Prostate gland (tissue), 2 donors: ENCODE measurements at regions not wholly inside any gene's neighbourhood (a gene's known extent, or its start where the extent isn't known, plus 50 kb on each side); places are given as distances from the start of the nearest gene placed in this dataset.

Source experiments
- DNase-seq: peaks from one replicate; pipeline ENCODE4 v3.0.0-alpha.2; 2019; ENCODE audit warnings: low spot score
- H3K27ac ChIP-seq, 2 donors: fragments of 200-600 bp; sonication (generic); 2 replicates each; pipeline ENCODE4 v1.5.1; 2017 to 2019
- H3K27me3 ChIP-seq: fragments of 200-600 bp; sonication (generic); replicated peaks from 2 replicates; pipeline ENCODE4 v1.5.1; 2019; ENCODE audit not compliant: insufficient read depth
- H3K36me3 ChIP-seq, 2 donors: fragments of 200-600 bp; sonication (generic); 1 replicate in 1 of 2; 2 replicates in 1 of 2; pipeline versions ENCODE4 v1.5.1 to v1.8.1; 2017 to 2019
- H3K4me1 ChIP-seq: fragments of 200-600 bp; sonication (generic); replicated peaks from 2 replicates; pipeline ENCODE4 v1.5.1; 2019
- H3K4me3 ChIP-seq, 2 donors: fragments of 200-600 bp; sonication (generic); 2 replicates each; pipeline ENCODE4 v1.5.1; 2017 to 2019
- H3K9me3 ChIP-seq: fragments of 200-600 bp; sonication (generic); 2 replicates; pipeline ENCODE4 v1.5.1; 2017
- POLR2A ChIP-seq: fragments of 450-650 bp; IDR thresholded peaks from one replicate; pipeline ENCODE4 v1.6.1; 2016; ENCODE audit warnings: antibody characterized with exemption, mild to moderate bottlenecking
- POLR2AphosphoS5 ChIP-seq: sonication (generic); formaldehyde crosslinking; IDR thresholded peaks from one replicate; pipeline ENCODE4 v1.6.1; 2017; ENCODE audit warnings: antibody characterized with exemption
- WGBS: methylation state at CpG from one replicate; pipeline ENCODE4 v1.1.5; 2018; 5-methylcytosine and 5-hydroxymethylcytosine counted together
- intact Hi-C: fragments of 100-400 bp; cut with DNase I; formaldehyde crosslinking; loops from one replicate; pipeline ENCODE4 v1.14.2; 2022
- TF ChIP-seq, protein P1 (sequence below), 4 experiments: fragments of 200-600 bp in 2 of 4; fragments of 450-650 bp in 2 of 4; sonication (generic) in 2 of 4; IDR thresholded peaks; 1 replicate in 3 of 4; 2 replicates in 1 of 4; pipeline ENCODE4 v1.5.1; 2016 to 2019; ENCODE audit warnings: antibody characterized with exemption in 4 of 4, mild to moderate bottlenecking in 2 of 4, moderate library complexity in 2 of 4

DNA sequence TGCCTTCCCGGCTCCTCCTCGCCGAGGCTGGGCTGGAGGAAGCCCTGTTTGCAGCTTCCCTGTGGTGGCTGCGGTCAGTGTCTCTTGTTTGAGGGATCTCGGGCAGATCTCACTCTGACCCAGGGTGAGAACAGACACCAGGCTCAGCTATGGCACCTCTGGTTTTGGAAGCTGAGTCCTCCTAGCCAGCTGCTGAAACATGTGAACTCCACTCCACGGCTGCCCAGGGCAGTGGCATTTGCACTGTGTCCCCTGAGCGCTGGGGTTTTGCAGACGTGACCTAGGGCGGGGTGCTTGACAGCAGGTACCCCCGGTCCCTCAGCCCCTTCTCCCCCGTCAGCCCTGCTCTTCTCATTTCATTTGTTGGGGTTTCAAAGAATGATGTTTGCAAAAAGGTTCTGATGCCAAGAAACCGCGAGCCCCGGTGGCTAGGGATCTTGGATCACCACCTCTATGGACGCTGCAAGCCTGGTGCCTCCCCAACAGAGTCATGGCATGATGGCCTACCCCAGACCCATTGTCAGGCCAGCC lies 55.0 kb upstream of the DACT2 start:
- DNase-seq = no peak
- TF ChIP-seq POLR2AphosphoS5 (no peak), POLR2A (no peak)
- TF ChIP-seq, protein P1, sequence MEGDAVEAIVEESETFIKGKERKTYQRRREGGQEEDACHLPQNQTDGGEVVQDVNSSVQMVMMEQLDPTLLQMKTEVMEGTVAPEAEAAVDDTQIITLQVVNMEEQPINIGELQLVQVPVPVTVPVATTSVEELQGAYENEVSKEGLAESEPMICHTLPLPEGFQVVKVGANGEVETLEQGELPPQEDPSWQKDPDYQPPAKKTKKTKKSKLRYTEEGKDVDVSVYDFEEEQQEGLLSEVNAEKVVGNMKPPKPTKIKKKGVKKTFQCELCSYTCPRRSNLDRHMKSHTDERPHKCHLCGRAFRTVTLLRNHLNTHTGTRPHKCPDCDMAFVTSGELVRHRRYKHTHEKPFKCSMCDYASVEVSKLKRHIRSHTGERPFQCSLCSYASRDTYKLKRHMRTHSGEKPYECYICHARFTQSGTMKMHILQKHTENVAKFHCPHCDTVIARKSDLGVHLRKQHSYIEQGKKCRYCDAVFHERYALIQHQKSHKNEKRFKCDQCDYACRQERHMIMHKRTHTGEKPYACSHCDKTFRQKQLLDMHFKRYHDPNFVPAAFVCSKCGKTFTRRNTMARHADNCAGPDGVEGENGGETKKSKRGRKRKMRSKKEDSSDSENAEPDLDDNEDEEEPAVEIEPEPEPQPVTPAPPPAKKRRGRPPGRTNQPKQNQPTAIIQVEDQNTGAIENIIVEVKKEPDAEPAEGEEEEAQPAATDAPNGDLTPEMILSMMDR (IDR thresholded peaks at IDR 0.05) = no peak
- WGBS = 84% methylated on average over 14 of the region's 15 CpGs
- no peak overlapping the region for H3K4me3 ChIP-seq
- no peaks in the 10 kb centered on the region for H3K27me3 ChIP-seq
- peaks cover 4% of the 10 kb centered on the region for H3K4me1 ChIP-seq
- H3K27ac ChIP-seq = no peak overlapping the region
- no peaks in the 10 kb centered on the region for H3K36me3 ChIP-seq
- intact Hi-C loops = loop anchor here (5.0 to 10.0 kb wide), 3 partner anchors 68 to 230 kb away; partner anchors contain the start of gene SMOC2
- no peaks in the 10 kb centered on the region for H3K9me3 ChIP-seq

DNA sequence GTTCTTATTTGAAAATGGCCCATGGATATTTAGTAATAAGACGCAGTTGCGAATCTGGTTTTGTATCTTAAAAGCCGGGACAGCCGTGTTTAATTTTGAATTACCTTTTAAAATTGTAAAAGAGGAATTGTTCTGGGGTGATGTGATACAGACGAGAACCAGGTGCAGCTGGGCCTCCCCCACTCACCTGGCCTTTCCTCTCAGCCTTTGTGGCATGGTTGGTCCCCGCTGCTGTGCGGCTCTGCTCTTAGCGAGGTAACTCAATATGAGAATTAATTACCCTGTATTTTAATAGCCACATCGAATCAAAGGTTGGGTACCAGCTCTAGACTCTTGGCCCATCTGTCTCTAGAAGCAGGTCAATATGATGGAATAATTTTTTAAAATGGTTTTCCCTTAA lies 56.5 kb upstream of the DACT2 start:
- no peaks in the 10 kb centered on the region for H3K27me3 ChIP-seq
- peaks cover 4% of the 10 kb centered on the region for H3K4me1 ChIP-seq
- no peak for DNase-seq
- no peak overlapping the region for H3K27ac ChIP-seq
- H3K9me3 ChIP-seq = no peaks in the 10 kb centered on the region
- 80% methylated on average over 9 of the region's 9 CpGs for WGBS
- TF ChIP-seq POLR2A (no peak), POLR2AphosphoS5 (no peak)
- TF ChIP-seq, protein P1 (IDR thresholded peaks at IDR 0.05) = no peak
- no peaks in the 10 kb centered on the region for H3K36me3 ChIP-seq
- intact Hi-C loops = loop anchor here (10.0 kb wide), 2 partner anchors 159 to 229 kb away; no protein-coding TSS in a partner anchor
- H3K4me3 ChIP-seq = no peak overlapping the region

DNA sequence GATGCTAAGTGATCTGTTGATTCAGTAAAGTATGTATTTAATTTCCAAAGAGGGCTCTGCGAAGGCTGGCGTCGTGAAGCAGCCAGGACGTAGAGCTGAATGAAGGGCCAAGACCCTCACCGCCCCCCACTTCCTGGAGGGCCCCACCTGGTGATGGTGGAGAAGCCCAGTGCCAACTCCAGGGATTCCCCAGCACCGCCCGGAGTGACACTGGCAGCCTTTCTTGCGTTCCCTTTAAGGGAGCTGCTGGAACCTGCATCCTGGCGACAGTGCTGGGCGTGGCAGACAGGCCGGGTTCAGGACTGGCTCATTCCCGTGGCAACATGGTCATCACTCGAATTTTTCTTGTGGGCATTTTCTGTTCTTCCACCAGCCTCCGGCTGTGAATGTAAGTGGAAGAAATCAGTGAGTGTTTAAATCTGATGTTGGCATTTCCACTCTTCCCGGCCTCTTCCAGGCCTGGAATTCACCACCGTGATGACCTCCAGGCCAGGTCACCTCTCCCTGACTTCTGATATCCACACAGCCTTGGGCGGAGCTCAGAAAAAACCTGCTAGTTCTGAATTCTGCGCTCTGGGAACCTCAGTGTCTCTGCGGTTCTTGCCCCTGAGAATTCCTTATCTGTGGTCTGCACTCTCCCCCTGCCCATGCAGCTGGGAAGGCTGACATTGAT lies 57.4 kb upstream of the DACT2 start:
- Histone ChIP-seq H3K4me1 (peaks cover 4% of the 10 kb centered on the region), H3K36me3 (no peaks in the 10 kb centered on the region), H3K4me3 (no peak overlapping the region), H3K9me3 (no peaks in the 10 kb centered on the region), H3K27me3 (no peaks in the 10 kb centered on the region), H3K27ac (no peak overlapping the region)
- no peak for TF ChIP-seq POLR2A
- TF ChIP-seq, protein P1 (IDR thresholded peaks at IDR 0.05) = no peak
- TF ChIP-seq POLR2AphosphoS5 = no peak
- intact Hi-C loops = loop anchor here (10.0 kb wide), 2 partner anchors 158 to 228 kb away; no protein-coding TSS in a partner anchor
- DNase-seq = no peak
- WGBS = 72% methylated on average over 17 of the region's 19 CpGs

DNA sequence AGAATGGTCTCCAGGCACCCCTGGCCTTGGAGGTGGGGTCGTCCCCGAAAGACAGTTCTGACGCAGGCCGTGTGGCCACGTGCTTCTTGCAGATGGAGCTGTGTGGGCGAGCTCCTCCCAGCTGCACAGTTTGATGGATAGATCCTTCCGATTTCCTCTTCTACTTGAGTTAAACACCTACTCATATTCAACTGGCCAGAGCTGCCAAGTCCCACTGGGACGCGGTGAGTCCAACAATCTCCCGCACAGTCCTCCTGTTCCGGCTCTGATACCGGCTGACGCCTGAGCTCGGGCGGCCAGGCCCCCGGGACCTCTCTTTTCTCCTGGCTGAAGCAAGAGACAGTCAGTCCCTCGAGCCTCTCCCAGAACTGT lies 57.9 kb upstream of the DACT2 start:
- WGBS = 18% methylated on average over 17 of the region's 17 CpGs
- intact Hi-C loops = loop anchor here (10.0 kb wide), 2 partner anchors 157 to 227 kb away; no protein-coding TSS in a partner anchor
- Histone ChIP-seq H3K36me3 (no peaks in the 10 kb centered on the region), H3K4me1 (peaks cover 4% of the 10 kb centered on the region), H3K4me3 (no peak overlapping the region), H3K9me3 (no peaks in the 10 kb centered on the region), H3K27me3 (no peaks in the 10 kb centered on the region), H3K27ac (peak overlapping the region in 1 of 2 donors; percentile 2)
- TF ChIP-seq, protein P1 (IDR thresholded peaks at IDR 0.05) = no peak
- TF ChIP-seq POLR2A (no peak), POLR2AphosphoS5 (no peak)
- no peak for DNase-seq
